Effector memory CD8-positive, alpha-beta T cell (primary cell): ENCODE measurements at regions not wholly inside any gene's neighbourhood (a gene's known extent, or its start where the extent isn't known, plus 50 kb on each side); places are given as distances from the start of the nearest gene placed in this dataset.

Source experiments
- ATAC-seq: fragments of 150-1000 bp; cut with Tn5 transposase; replicated peaks from 2 replicates; pipeline ENCODE4 v1.10.0; 2021; ENCODE audit warnings: mild to moderate bottlenecking, moderate library complexity
- DNase-seq, 3 experiments: peaks; one replicate each; pipeline ENCODE4 v3.0.0; 2021
- H3K27ac Mint-ChIP-seq, 2 donors: one replicate each; pipeline ENCODE4 v1.8.0; 2022; ENCODE audit warnings: mild to moderate bottlenecking in 2 of 2, mixed read lengths in 2 of 2, moderate library complexity in 2 of 2
- H3K27me3 Mint-ChIP-seq, 2 donors: one replicate each; pipeline ENCODE4 v1.8.0; 2022; ENCODE audit warnings: mixed read lengths in 2 of 2
- H3K36me3 Mint-ChIP-seq: one replicate; pipeline ENCODE4 v1.8.0; 2022; ENCODE audit warnings: mild to moderate bottlenecking, moderate library complexity, mixed read lengths; ENCODE audit not compliant: insufficient read depth
- H3K4me1 Mint-ChIP-seq, 2 donors: one replicate each; pipeline ENCODE4 v1.8.0; 2022; ENCODE audit warnings: low read depth in 2 of 2, mixed read lengths in 2 of 2
- H3K4me3 Mint-ChIP-seq, 2 donors: one replicate each; pipeline ENCODE4 v1.8.0; 2022; ENCODE audit warnings: mild to moderate bottlenecking in 2 of 2, mixed read lengths in 2 of 2, moderate library complexity in 2 of 2
- H3K9me3 Mint-ChIP-seq, 2 donors: one replicate each; pipeline ENCODE4 v1.8.0; 2022; ENCODE audit warnings: mixed read lengths in 2 of 2

DNA sequence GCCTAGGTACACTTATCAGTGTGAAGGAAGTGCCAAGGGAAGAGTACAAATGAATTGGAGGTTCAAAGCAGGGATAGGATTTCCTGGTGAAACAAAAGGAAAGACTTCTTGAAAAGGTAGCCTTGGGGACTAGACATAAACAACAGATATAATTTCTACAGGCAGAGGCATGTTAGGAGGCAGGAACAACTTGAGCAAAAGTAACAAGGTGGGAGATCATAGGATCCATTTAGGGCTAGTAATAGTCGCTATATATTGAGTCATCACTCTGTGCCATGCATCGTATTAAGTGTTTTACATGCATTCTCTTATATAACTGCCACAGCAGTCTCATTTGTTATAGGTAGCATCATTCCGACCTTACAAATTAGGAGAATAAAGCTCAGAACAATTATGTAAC, 98.3 kb upstream of the EOLA2 start:
- no peak for DNase-seq
- ATAC-seq = no peak
- Mint-ChIP-seq H3K27ac (no peak overlapping the region), H3K4me1 (no peaks in the 10 kb centered on the region), H3K27me3 (no peaks in the 10 kb centered on the region), H3K9me3 (no peaks in the 10 kb centered on the region), H3K4me3 (no peak overlapping the region), H3K36me3 (peaks cover 4% of the 10 kb centered on the region)

DNA sequence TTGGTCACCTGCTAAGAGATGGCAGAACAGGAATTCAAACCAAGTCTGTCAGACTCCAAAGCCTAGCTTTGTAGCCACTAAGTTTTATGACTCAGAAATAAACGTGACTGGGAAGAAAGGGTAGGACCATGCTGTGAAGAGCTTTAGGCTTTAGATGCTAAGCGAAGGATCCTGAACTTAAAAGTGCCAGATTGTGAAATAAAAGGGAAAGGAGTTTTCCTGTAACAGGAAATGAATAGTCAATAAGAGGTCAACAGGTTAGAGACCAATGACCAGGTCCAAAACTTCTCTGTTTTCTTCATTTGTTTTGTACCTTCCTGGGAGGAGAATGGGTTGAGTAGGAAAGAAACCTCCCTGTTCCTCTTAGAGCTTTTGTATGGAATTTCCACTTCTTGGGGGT, 98.8 kb upstream of the EOLA2 start:
- Mint-ChIP-seq H3K36me3 (peaks cover 4% of the 10 kb centered on the region), H3K4me3 (no peak overlapping the region), H3K27me3 (no peaks in the 10 kb centered on the region), H3K4me1 (no peaks in the 10 kb centered on the region), H3K9me3 (no peaks in the 10 kb centered on the region), H3K27ac (no peak overlapping the region)
- no peak for ATAC-seq
- DNase-seq = no peak

DNA sequence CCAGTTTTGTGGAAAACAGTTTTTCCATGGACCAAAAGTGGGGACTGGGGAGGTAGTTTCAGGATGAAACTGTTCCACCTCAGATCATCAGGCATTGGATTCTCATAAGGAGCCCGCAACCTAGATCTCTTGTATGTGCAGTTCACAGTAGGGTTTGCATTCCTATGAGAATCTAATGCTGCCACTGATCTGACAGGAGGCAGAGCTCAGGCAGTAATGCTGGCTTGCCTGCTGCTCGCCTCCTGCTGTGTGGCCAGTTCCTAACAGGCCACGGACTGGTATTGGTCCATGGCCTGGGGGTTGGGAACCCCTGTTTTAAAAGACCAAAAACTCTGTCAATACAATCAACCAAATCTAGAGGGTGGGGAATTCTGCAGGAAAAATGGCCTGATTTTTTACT, 100.0 kb upstream of the EOLA2 start:
- Mint-ChIP-seq H3K9me3 (peaks cover 0 to 2% of the 10 kb centered on the region in 2 donors), H3K27me3 (peaks cover 0 to 5% of the 10 kb centered on the region in 2 donors), H3K4me1 (no peaks in the 10 kb centered on the region), H3K36me3 (peaks cover 4% of the 10 kb centered on the region), H3K4me3 (no peak overlapping the region), H3K27ac (no peak overlapping the region)
- ATAC-seq = no peak
- DNase-seq = no peak

DNA sequence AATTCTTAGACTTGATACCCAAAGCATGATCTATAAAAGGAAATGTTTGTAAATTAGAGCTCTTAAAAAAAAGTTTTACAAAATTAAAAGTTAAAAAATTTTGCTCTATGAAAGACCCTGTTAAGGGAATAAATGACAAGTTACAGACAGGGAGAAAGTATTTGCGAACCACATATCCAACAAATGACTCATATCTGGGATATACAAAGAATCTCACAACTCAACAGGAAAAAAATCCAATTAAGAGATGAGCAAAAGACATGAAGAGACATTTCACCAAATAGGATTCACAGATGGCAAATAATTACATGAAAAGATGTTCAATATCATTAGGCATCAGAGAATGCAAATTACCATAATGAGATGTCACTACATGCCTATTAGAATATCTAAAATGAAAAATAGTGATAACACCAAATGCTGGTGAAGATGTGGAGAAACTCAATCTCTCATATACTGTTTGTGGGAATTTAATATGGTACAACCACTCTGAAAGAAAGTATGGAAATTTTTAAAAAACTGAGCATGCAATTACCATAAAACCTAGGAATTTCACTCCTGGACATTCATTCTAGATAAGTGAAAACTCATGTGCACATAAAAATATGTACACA, 100.8 kb upstream of the EOLA2 start:
- peaks cover 0 to 2% of the 10 kb centered on the region in 2 donors for H3K9me3 Mint-ChIP-seq
- no peaks in the 10 kb centered on the region for H3K4me1 Mint-ChIP-seq
- no peak overlapping the region for H3K4me3 Mint-ChIP-seq
- H3K27me3 Mint-ChIP-seq = peaks cover 0 to 5% of the 10 kb centered on the region in 2 donors
- ATAC-seq (no peak), DNase-seq (no peak)
- peaks cover 4% of the 10 kb centered on the region for H3K36me3 Mint-ChIP-seq
- H3K27ac Mint-ChIP-seq = no peak overlapping the region

DNA sequence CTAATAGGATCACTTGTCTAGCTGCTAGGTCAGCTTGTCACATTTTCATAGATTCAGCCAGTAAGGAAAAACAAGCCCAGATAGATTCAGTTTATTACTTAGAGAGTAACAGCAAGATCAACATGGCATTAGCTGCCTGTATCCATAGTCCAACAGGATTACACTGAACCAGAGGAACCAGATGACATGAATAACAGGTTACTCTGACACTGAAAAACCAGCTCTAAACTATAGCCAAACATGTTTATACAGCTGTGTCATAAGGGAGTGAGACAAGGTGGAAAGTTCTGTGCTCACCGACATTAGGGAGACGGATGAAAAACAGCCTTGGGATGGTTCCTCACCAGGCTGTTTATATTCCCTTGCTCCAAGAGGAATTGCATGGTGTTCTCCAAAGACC, 102.9 kb upstream of the EOLA2 start:
- no peak overlapping the region for H3K4me3 Mint-ChIP-seq
- no peak for DNase-seq
- H3K36me3 Mint-ChIP-seq = peaks cover 4% of the 10 kb centered on the region
- no peak for ATAC-seq
- H3K4me1 Mint-ChIP-seq = no peaks in the 10 kb centered on the region
- peaks cover 12 to 14% of the 10 kb centered on the region in 2 donors for H3K27me3 Mint-ChIP-seq
- no peak overlapping the region for H3K27ac Mint-ChIP-seq
- H3K9me3 Mint-ChIP-seq = peaks cover 0 to 2% of the 10 kb centered on the region in 2 donors

DNA sequence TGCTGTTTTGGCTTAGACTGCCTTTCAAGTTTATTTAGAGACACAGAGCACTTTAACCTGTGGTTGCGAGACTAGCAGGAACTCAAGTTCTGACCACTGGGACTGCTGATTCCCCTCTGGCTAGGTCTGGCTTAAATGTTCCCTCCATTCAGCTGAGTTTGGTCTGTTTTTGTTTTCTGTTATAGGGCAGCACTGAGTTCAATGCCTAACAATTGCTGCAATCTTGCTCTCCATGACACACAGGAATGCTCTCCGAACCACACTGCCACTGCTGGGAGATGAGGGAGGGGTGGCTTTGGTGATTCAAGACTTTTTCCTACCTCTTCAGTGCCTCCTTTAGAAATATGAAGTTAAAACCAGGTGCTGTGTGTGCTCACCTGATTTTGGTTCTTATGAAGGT, 106.3 kb upstream of the EOLA2 start:
- no peak for ATAC-seq
- H3K36me3 Mint-ChIP-seq = peaks cover 4% of the 10 kb centered on the region
- DNase-seq = no peak
- peaks cover 12 to 14% of the 10 kb centered on the region in 2 donors for H3K27me3 Mint-ChIP-seq
- H3K4me1 Mint-ChIP-seq = no peaks in the 10 kb centered on the region
- H3K27ac Mint-ChIP-seq = no peak overlapping the region
- H3K9me3 Mint-ChIP-seq = peaks cover 0 to 2% of the 10 kb centered on the region in 2 donors
- no peak overlapping the region for H3K4me3 Mint-ChIP-seq

DNA sequence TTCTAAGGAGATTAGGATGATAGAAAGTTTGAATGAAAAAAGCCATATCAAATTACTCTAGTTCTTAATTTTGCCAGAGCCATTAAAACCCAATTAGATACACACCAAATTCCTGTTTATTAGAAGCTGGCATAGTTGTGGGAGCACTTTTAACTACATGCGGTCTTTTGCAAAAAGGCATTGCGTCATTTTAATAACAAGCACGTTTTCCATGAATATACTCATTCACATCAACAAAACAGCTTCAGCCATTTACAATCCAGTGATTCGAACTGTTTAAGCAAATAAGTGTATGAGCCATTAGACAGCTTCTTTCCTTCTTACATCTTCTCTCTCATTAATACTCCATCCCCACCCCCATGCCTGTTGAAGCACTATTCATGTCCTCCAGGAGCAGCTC, 109.5 kb upstream of the EOLA2 start:
- DNase-seq (no peak), ATAC-seq (no peak)
- Mint-ChIP-seq H3K27ac (no peak overlapping the region), H3K27me3 (peaks cover 7 to 14% of the 10 kb centered on the region in 2 donors), H3K4me3 (no peak overlapping the region), H3K4me1 (no peaks in the 10 kb centered on the region), H3K36me3 (no peaks in the 10 kb centered on the region), H3K9me3 (no peaks in the 10 kb centered on the region)

DNA sequence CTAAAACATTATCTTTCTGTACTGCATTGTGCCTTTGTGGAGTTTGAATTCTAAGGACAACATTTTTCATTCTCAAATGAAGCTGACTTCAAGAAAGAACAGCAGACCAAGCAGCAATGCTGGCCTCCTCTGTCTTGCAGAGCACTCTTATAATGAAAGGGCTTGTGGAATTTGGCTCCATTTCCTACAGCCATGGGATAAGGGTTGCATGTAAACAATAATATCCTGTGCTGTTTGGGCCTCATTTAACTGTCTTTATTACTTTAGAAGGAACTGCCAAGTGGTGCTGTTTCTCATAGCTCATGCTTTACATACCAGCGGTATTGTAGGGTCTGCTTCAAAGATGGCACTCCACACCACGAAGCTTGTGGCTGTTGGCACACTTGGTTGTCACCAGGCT, 111.4 kb upstream of the EOLA2 start:
- H3K9me3 Mint-ChIP-seq = no peaks in the 10 kb centered on the region
- no peak for ATAC-seq
- no peak for DNase-seq
- peaks cover 7 to 19% of the 10 kb centered on the region in 2 donors for H3K27me3 Mint-ChIP-seq
- no peak overlapping the region for H3K27ac Mint-ChIP-seq
- no peak overlapping the region for H3K4me3 Mint-ChIP-seq
- H3K36me3 Mint-ChIP-seq = no peaks in the 10 kb centered on the region
- no peaks in the 10 kb centered on the region for H3K4me1 Mint-ChIP-seq

DNA sequence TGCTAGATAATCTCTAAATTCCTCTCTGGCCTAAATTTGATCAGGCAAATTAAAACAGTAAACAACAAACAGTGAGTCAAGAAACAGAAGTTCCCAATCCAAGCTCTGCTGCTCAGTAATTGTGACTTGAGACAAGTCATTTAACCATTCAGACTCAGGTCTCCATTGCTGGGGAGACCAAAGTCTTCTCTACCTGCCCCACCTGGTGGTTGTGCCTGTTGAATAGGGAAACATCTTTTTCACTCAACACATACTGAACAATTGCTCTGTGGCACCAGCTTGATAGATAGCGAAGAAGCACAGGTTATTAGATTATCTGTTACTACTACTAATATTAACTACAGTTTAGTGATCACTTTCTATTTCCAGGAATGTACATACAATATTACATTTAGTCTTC, 112.1 kb upstream of the EOLA2 start:
- Mint-ChIP-seq H3K4me3 (no peak overlapping the region), H3K9me3 (no peaks in the 10 kb centered on the region), H3K27ac (no peak overlapping the region), H3K4me1 (no peaks in the 10 kb centered on the region), H3K36me3 (no peaks in the 10 kb centered on the region), H3K27me3 (peaks cover 2 to 11% of the 10 kb centered on the region in 2 donors)
- no peak for ATAC-seq
- DNase-seq = no peak

DNA sequence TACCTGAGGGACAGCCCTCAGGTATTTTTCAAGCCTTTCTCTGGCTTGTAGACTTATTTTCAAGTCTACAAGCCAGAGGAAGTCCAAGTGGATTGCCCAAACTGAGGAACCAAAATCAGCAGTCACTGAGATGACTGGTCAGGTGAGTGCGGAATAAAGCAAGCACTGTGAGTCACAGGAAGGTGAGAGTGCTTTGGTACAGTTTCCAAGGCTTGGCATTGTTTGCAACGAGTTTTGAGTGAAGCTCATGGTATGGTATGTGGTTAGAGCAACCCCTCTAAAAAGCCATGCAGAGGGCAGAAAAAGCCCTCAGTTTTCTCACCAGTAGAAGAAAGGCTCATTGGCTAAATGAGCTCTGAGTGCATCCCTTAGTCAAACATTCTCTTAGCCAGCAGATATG, 112.8 kb upstream of the EOLA2 start:
- ATAC-seq (no peak), DNase-seq (no peak)
- Mint-ChIP-seq H3K27me3 (peaks cover 0 to 10% of the 10 kb centered on the region in 2 donors), H3K4me3 (no peak overlapping the region), H3K9me3 (no peaks in the 10 kb centered on the region), H3K27ac (no peak overlapping the region), H3K36me3 (no peaks in the 10 kb centered on the region), H3K4me1 (no peaks in the 10 kb centered on the region)

DNA sequence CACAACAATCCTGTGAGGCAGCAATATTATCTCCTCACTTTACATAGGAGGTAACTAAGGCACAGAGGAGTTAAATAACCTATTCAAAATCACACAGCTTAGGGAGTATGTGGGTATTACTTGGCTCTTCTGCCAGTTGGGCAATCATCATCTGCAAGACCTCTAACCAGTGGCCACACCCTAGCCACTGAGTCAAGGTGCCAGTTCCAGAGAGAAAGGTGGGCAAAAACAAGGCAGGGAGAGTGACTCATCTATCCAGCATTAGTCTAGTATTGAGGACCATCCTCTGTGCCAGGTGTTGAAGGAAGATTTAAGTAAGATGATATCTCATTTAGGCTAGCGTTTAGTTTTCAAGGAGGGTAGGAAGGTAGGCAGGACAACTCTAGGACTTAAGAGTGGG, 113.9 kb upstream of the EOLA2 start:
- Mint-ChIP-seq H3K27ac (no peak overlapping the region), H3K27me3 (peaks cover under 1 to 15% of the 10 kb centered on the region in 2 donors), H3K36me3 (no peaks in the 10 kb centered on the region), H3K4me3 (no peak overlapping the region), H3K4me1 (no peaks in the 10 kb centered on the region), H3K9me3 (no peaks in the 10 kb centered on the region)
- DNase-seq (no peak), ATAC-seq (no peak)

DNA sequence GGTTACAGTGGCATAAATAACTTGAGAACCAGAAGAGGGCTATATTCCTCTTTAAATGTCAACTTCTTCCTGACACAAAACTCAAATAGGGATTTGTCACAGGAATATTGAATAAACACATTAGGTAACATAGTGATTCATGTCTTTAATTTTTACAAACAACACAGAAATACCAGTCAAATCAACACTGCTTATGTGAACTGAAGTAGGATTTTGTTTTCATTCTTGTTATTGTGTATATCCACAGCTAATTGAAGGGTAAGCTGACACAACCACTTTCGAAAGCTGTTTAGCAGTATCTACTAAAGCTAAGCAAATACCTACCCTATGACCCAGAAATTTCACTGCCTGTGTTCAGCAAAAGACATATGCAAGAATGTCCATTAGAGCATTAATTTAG, 120.4 kb upstream of the EOLA2 start:
- Mint-ChIP-seq H3K27ac (no peak overlapping the region), H3K9me3 (no peaks in the 10 kb centered on the region), H3K4me3 (no peak overlapping the region)

DNA sequence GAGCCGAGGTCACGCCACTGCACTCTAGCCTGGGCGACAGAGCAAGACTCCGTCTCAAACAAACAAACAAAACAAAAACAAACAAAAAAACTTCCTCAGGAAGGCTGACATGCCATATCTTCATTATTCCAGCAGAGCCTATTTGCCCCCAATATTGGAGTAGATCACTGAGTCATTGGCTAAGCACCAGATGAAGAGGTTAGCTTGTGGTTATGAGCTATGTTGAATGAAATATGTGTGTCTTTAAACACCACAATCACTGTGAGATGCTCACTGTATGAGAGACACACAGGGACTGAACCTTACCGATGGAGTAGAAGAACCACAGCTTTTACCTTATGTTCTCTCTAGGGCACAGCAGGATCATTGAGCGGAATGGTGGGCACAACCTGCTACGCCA, 122.1 kb upstream of the EOLA2 start:
- ATAC-seq = no peak
- Mint-ChIP-seq H3K9me3 (no peaks in the 10 kb centered on the region), H3K4me1 (peaks cover 0 to 3% of the 10 kb centered on the region in 2 donors), H3K27ac (no peak overlapping the region), H3K4me3 (no peak overlapping the region), H3K36me3 (no peaks in the 10 kb centered on the region), H3K27me3 (peaks cover 6 to 24% of the 10 kb centered on the region in 2 donors)
- no peak for DNase-seq

More for the DNA sequence above, 120.4 kb upstream of the EOLA2 start:
- H3K4me1 Mint-ChIP-seq = peaks cover 0 to 1% of the 10 kb centered on the region in 2 donors
- no peaks in the 10 kb centered on the region for H3K36me3 Mint-ChIP-seq
- ATAC-seq = no peak
- DNase-seq = no peak
- peaks cover 6 to 25% of the 10 kb centered on the region in 2 donors for H3K27me3 Mint-ChIP-seq

DNA sequence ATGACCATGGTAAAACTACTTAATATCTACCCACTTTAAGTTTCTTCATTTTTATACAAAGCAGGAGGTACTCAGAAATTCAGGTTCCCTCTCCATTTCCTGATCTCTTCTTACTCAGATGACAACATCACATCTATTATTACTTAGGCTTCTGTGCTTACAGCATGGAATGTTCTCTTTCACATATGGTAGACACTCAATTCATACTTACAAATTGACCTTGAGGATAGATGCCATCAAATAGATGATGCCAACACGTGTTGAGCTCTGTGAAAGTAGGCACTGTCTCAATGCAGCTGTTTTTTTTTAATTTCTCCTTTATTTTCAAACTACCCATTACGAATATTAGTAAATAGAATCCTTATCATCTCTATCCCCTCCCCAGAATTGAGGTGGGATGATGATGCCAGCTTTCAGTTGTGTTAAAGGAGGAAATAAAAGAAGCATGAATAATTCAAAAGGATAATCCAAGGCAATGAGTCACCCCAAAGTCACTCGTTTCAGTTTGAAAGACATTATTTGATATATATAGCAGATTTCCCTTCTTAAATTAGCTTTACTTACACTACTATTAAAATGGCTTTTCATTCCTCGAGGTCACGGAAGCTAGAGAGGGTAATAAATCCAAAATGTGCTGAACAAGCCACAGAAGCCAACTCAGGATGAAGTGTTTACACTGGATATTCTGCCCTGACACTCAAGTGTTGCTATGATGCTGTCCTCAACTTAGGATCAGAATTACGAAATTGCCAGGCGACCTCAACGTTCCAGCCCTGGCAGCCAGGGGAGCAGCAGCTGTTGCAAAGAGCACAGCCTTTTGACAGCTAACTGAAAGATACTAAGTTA, 124.2 kb upstream of the EOLA2 start:
- H3K27me3 Mint-ChIP-seq = peaks cover 3 to 15% of the 10 kb centered on the region in 2 donors
- no peak overlapping the region for H3K4me3 Mint-ChIP-seq
- peaks cover 0 to 3% of the 10 kb centered on the region in 2 donors for H3K4me1 Mint-ChIP-seq
- H3K36me3 Mint-ChIP-seq = no peaks in the 10 kb centered on the region
- H3K27ac Mint-ChIP-seq = no peak overlapping the region
- DNase-seq = no peak
- no peaks in the 10 kb centered on the region for H3K9me3 Mint-ChIP-seq
- ATAC-seq = no peak
